Right lobe of liver (tissue), 6 donors: ENCODE measurements at regions not wholly inside any gene's neighbourhood (a gene's known extent, or its start where the extent isn't known, plus 50 kb on each side); places are given as distances from the start of the nearest gene placed in this dataset.

Experiments
- ATAC-seq, 4 donors: fragments of 200-7000 bp; cut with Tn5 transposase; one replicate each; pipeline ENCODE4 v1.9.1; 2020; ENCODE audit warnings: mild to moderate bottlenecking in 4 of 4, moderate library complexity in 4 of 4
- DNase-seq, 3 donors: peaks; one replicate each; pipeline ENCODE4 v3.0.0-alpha.2; 2020
- H3K27ac ChIP-seq, 3 donors: fragments of 200-600 bp; one replicate each; pipeline ENCODE4 v1.8.0; 2022
- H3K27me3 ChIP-seq, 2 donors: fragments of 200-600 bp; one replicate each; pipeline ENCODE4 v1.8.0; 2022
- H3K36me3 ChIP-seq, 4 donors: fragments of 200-600 bp; sonication (generic) in 1 of 4; one replicate each; pipeline versions ENCODE4 v1.5.1 to v1.8.0; 2017 to 2022; ENCODE audit warnings: control low read depth in 1 of 4
- H3K4me1 ChIP-seq, 4 donors: fragments of 200-600 bp; sonication (generic) in 1 of 4; one replicate each; pipeline versions ENCODE4 v1.5.1 to v1.8.0; 2017 to 2022; ENCODE audit warnings: control low read depth in 1 of 4
- H3K4me3 ChIP-seq, 3 donors: fragments of 200-600 bp; one replicate each; pipeline ENCODE4 v1.8.0; 2022
- H3K9me3 ChIP-seq, 4 donors: fragments of 200-600 bp; sonication (generic) in 1 of 4; one replicate each; pipeline versions ENCODE4 v1.5.1 to v1.8.0; 2017 to 2022; ENCODE audit warnings: control low read depth in 1 of 4
- CTCF ChIP-seq, 4 donors: fragments of 200-600 bp in 3 of 4; fragments of 450-650 bp in 1 of 4; IDR thresholded peaks; one replicate each; pipeline versions ENCODE4 v1.5.1 to v1.8.0; 2016 to 2022; ENCODE audit warnings: antibody characterized with exemption in 4 of 4, mild to moderate bottlenecking in 2 of 4
- POLR2A ChIP-seq: fragments of 450-650 bp; IDR thresholded peaks from one replicate; pipeline ENCODE4 v1.6.1; 2017; ENCODE audit warnings: antibody characterized with exemption, mild to moderate bottlenecking
- WGBS: methylation state at CpG from one replicate; pipeline ENCODE4 v1.1.6; 2018; ENCODE audit warnings: low coverage, low lambda C conversion rate; ENCODE audit not compliant: insufficient coverage; ENCODE audit errors: missing lambda C conversion rate; 5-methylcytosine and 5-hydroxymethylcytosine counted together
- intact Hi-C, 2 donors: fragments of 100-400 bp; cut with DNase I; formaldehyde crosslinking; loops; one replicate each; pipeline versions ENCODE4 v1.11.2 to v1.14.1; 2022
- donor health status: DM: no; HTN: yes; CAD: no.
- donor health status: DM: no; HTN: no; CAD: no.
- donor health status: DM: no; HTN: no; CAD: no.
- donor health status: DM: no; HTN: yes; CAD: no.
- donor health status: DM: no; HTN: yes; CAD: no.

GRCh38 chr10:30241422-30242110 lies 107.5 kb downstream of the MTPAP start:
- TF ChIP-seq POLR2A (no peak), CTCF (IDR thresholded peaks at IDR 0.05) (no peak)
- Histone ChIP-seq H3K4me3 (no peak overlapping the region), H3K27ac (no peak overlapping the region), H3K36me3 (no peaks in the 10 kb centered on the region), H3K4me1 (no peaks in the 10 kb centered on the region), H3K9me3 (no peaks in the 10 kb centered on the region), H3K27me3 (no peaks in the 10 kb centered on the region)
- intact Hi-C loops = loop anchor here in 1 of 2 donors (10.0 kb wide), 1 partner anchor 237 kb away; no protein-coding TSS in a partner anchor
- DNase-seq (no peak), ATAC-seq (no peak)
- 73% methylated on average over 6 of the region's 6 CpGs for WGBS

GRCh38 chr10:30238836-30239235 lies 110.2 kb downstream of the MTPAP start:
- DNase-seq = no peak
- Histone ChIP-seq H3K9me3 (no peaks in the 10 kb centered on the region), H3K27ac (no peak overlapping the region), H3K36me3 (no peaks in the 10 kb centered on the region), H3K27me3 (no peaks in the 10 kb centered on the region), H3K4me3 (no peak overlapping the region), H3K4me1 (no peaks in the 10 kb centered on the region)
- TF ChIP-seq CTCF (IDR thresholded peaks at IDR 0.05) (no peak), POLR2A (no peak)
- 51% methylated on average over 8 of the region's 8 CpGs for WGBS
- intact Hi-C loops = no loop called here
- no peak for ATAC-seq

GRCh38 chr10:30233186-30233959 lies 115.7 kb downstream of the MTPAP start:
- Histone ChIP-seq H3K36me3 (no peaks in the 10 kb centered on the region), H3K4me3 (no peak overlapping the region), H3K4me1 (no peaks in the 10 kb centered on the region), H3K27me3 (no peaks in the 10 kb centered on the region), H3K9me3 (no peaks in the 10 kb centered on the region), H3K27ac (no peak overlapping the region)
- WGBS = 68% methylated on average over 4 of the region's 4 CpGs
- no peak for DNase-seq
- intact Hi-C loops = no loop called here
- TF ChIP-seq POLR2A (no peak), CTCF (IDR thresholded peaks at IDR 0.05) (no peak)
- ATAC-seq = no peak

GRCh38 chr10:30231709-30232108 lies 117.4 kb downstream of the MTPAP start:
- intact Hi-C loops = no loop called here

More at GRCh38 chr10:30231709-30232108, 117.4 kb downstream of the MTPAP start:
- H3K27me3 ChIP-seq = no peaks in the 10 kb centered on the region
- no peak for ATAC-seq
- WGBS = 82% methylated on average over 4 of the region's 5 CpGs
- no peaks in the 10 kb centered on the region for H3K36me3 ChIP-seq
- no peak overlapping the region for H3K27ac ChIP-seq
- H3K4me3 ChIP-seq = no peak overlapping the region
- TF ChIP-seq POLR2A (no peak), CTCF (IDR thresholded peaks at IDR 0.05) (no peak)
- DNase-seq = no peak
- H3K9me3 ChIP-seq = no peaks in the 10 kb centered on the region
- H3K4me1 ChIP-seq = no peaks in the 10 kb centered on the region
